Osteoblast (primary cell): ENCODE measurements at regions not wholly inside any gene's neighbourhood (a gene's known extent, or its start where the extent isn't known, plus 50 kb on each side); places are given as distances from the start of the nearest gene placed in this dataset. TPM values are rescaled to one million over a fixed set of nuclear protein-coding genes. Genes with fewer than 3 reads are reported as not detected.

Experiments
- DNase-seq: peaks from one replicate; pipeline ENCODE4 v3.0.0; 2011; ENCODE audit warnings: low spot score, mixed read lengths; ENCODE audit not compliant: insufficient read length; ENCODE audit errors: missing footprints
- H2AFZ ChIP-seq: 2 replicates; pipeline ENCODE4 v1.6.0; 2011; ENCODE audit warnings: mild to moderate bottlenecking, low read length
- H3K27ac ChIP-seq: 2 replicates; pipeline ENCODE4 v1.5.1; 2011; ENCODE audit warnings: mild to moderate bottlenecking, low read depth, low read length, moderate library complexity
- H3K27me3 ChIP-seq: 2 replicates; pipeline ENCODE4 v1.6.0; 2012; ENCODE audit warnings: mild to moderate bottlenecking, control low read depth, inconsistent platforms, low read length, moderate library complexity; ENCODE audit not compliant: insufficient read depth
- H3K36me3 ChIP-seq: 2 replicates; pipeline ENCODE4 v1.5.1; 2011; ENCODE audit warnings: mild to moderate bottlenecking, low read length, control low read depth, moderate library complexity; ENCODE audit not compliant: insufficient read depth
- H3K4me1 ChIP-seq: 2 replicates; pipeline ENCODE4 v1.5.1; 2011; ENCODE audit warnings: mild to moderate bottlenecking, low read length, control low read depth, moderate library complexity; ENCODE audit not compliant: insufficient read depth
- H3K4me2 ChIP-seq: 2 replicates; pipeline ENCODE4 v1.6.0; 2011; ENCODE audit warnings: mild to moderate bottlenecking, low read length; ENCODE audit not compliant: insufficient read depth
- H3K4me3 ChIP-seq: fragments of 200-600 bp; sonication (generic); 3 replicates; pipeline ENCODE4 v1.5.1; 2012; ENCODE audit warnings: mild to moderate bottlenecking, low read length, inconsistent platforms; ENCODE audit not compliant: insufficient read depth
- H3K79me2 ChIP-seq: 2 replicates; pipeline ENCODE4 v1.6.0; 2012; ENCODE audit warnings: mild to moderate bottlenecking, low read length, control low read depth, inconsistent platforms; ENCODE audit not compliant: insufficient read depth
- H3K9me3 ChIP-seq: 2 replicates; pipeline ENCODE4 v1.5.1; 2011; ENCODE audit warnings: low read depth, low read length, control low read depth
- H4K20me1 ChIP-seq: 2 replicates; pipeline ENCODE4 v1.6.0; 2012; ENCODE audit warnings: mild to moderate bottlenecking, low read length, control low read depth; ENCODE audit not compliant: insufficient read depth
- small RNA-seq: library from RNA; depleted of rRNA; stranded (forward); fragments of <200 nt; gene quantifications from one replicate; pipeline ENCODE3, GENCODE V24; 2012
- TF ChIP-seq, protein P1 (sequence below): IDR thresholded peaks from 2 replicates; pipeline ENCODE4 v1.5.1; 2011; ENCODE audit warnings: mild to moderate bottlenecking, low read depth, low read length, moderate library complexity; ENCODE audit errors: extremely low read depth

DNA sequence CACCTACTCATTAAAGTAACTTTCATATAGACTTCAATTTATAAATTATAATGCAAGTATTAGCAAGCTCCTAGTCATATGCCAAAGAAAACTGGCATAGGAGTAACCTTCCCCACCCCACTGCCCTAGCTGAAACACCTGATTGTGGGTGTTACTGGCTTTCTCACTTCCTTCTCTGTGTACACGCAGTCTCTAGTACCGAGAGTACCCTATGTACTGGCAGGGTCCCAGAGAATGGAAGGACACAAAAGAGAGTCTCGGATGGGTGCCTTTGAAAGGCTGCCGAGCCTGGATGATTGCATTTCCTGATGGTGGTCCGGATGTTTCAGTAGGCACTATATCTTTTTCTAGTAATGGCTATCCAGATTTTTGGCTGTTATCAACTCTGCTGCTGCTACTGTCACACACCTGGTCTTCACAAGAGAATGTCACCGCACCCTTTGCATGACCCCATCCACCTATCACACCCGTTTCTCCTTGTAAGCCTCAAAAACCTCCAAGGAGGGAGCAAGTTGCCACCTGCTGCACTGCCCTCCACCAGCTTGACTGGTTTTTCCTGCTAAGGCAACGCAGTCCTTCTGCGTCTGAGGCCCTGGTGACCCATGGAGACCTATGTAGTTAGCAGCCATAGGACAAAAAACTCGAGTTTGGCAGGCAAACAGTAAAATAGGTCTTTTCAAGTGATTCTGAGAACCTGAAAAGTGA, 53.8 kb upstream of the CLINT1 start:
- Histone ChIP-seq H3K36me3 (no peaks in the 10 kb centered on the region), H3K27ac (no peak overlapping the region)

GRCh38 chr5:157911568-157911967, 52.6 kb upstream of the CLINT1 start:
- no peaks in the 10 kb centered on the region for H3K36me3 ChIP-seq
- H3K4me3 ChIP-seq: no peak overlapping the region
- H2AFZ ChIP-seq: no peak overlapping the region
- DNase-seq: no peak
- H3K79me2 ChIP-seq: no peaks in the 10 kb centered on the region
- no peak overlapping the region for H3K27ac ChIP-seq
- no peaks in the 10 kb centered on the region for H4K20me1 ChIP-seq
- H3K4me2 ChIP-seq: no peak overlapping the region
- TF ChIP-seq, protein P1, sequence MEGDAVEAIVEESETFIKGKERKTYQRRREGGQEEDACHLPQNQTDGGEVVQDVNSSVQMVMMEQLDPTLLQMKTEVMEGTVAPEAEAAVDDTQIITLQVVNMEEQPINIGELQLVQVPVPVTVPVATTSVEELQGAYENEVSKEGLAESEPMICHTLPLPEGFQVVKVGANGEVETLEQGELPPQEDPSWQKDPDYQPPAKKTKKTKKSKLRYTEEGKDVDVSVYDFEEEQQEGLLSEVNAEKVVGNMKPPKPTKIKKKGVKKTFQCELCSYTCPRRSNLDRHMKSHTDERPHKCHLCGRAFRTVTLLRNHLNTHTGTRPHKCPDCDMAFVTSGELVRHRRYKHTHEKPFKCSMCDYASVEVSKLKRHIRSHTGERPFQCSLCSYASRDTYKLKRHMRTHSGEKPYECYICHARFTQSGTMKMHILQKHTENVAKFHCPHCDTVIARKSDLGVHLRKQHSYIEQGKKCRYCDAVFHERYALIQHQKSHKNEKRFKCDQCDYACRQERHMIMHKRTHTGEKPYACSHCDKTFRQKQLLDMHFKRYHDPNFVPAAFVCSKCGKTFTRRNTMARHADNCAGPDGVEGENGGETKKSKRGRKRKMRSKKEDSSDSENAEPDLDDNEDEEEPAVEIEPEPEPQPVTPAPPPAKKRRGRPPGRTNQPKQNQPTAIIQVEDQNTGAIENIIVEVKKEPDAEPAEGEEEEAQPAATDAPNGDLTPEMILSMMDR: no peak
- no peaks in the 10 kb centered on the region for H3K9me3 ChIP-seq
- H3K27me3 ChIP-seq: peaks cover 4% of the 10 kb centered on the region
- no peaks in the 10 kb centered on the region for H3K4me1 ChIP-seq

More for the DNA sequence above, 53.8 kb upstream of the CLINT1 start:
- TF ChIP-seq, protein P1: no peak
- DNase-seq: no peak
- no peaks in the 10 kb centered on the region for H4K20me1 ChIP-seq
- H3K4me2 ChIP-seq: no peak overlapping the region
- H3K9me3 ChIP-seq: no peaks in the 10 kb centered on the region
- peaks cover 4% of the 10 kb centered on the region for H3K27me3 ChIP-seq
- no peak overlapping the region for H2AFZ ChIP-seq
- no peak overlapping the region for H3K4me3 ChIP-seq
- H3K79me2 ChIP-seq: no peaks in the 10 kb centered on the region
- peaks cover 5% of the 10 kb centered on the region for H3K4me1 ChIP-seq

Small RNAs in the stretch of these regions (small RNA-seq; reads per million reads assigned to genes)
- not detected for gene AC091979.2
- 59.8 reads per million, percentile 96 among the genes with 10 or more reads in this experiment for gene RNU2-48P
